Left ventricle myocardium inferior (tissue), 1 donor: ENCODE measurements at regions not wholly inside any gene's neighbourhood (a gene's known extent, or its start where the extent isn't known, plus 50 kb on each side); places are given as distances from the start of the nearest gene placed in this dataset.

ENCODE experiments used
- DNase-seq: peaks from one replicate; pipeline ENCODE4 v3.0.0-alpha.2; 2020
- H3K27ac ChIP-seq: fragments of 200-600 bp; replicated peaks from 2 replicates; pipeline ENCODE4 v1.8.0; 2021
- H3K27me3 ChIP-seq: fragments of 200-600 bp; 2 replicates; pipeline ENCODE4 v1.8.0; 2021; ENCODE audit warnings: low read depth
- H3K36me3 ChIP-seq: fragments of 200-600 bp; 2 replicates; pipeline ENCODE4 v1.8.0; 2021
- H3K4me1 ChIP-seq: fragments of 200-600 bp; 2 replicates; pipeline ENCODE4 v1.8.0; 2021
- H3K4me3 ChIP-seq: fragments of 200-600 bp; 2 replicates; pipeline ENCODE4 v1.8.0; 2021; ENCODE audit warnings: mild to moderate bottlenecking, moderate library complexity
- H3K9me3 ChIP-seq: fragments of 200-600 bp; replicated peaks from 2 replicates; pipeline ENCODE4 v1.8.0; 2021
- CTCF ChIP-seq: fragments of 200-600 bp; IDR thresholded peaks from 2 replicates; pipeline ENCODE4 v1.8.0; 2021; ENCODE audit warnings: antibody characterized with exemption, mild to moderate bottlenecking, borderline replicate concordance
- intact Hi-C: fragments of 100-400 bp; cut with micrococcal nuclease; formaldehyde crosslinking; loops from one replicate; pipeline ENCODE4 v1.11.0; 2022
- donor health status: DM: no; HTN: yes; CAD: no; lungs with severe emphysema.

GRCh38 chr12:125889742-125890141 is 824.5 kb downstream of the AACS start:
- TF ChIP-seq CTCF = no peak
- Histone ChIP-seq H3K4me3 (no peak overlapping the region), H3K27me3 (no peaks in the 10 kb centered on the region), H3K36me3 (no peaks in the 10 kb centered on the region), H3K9me3 (peaks cover 8% of the 10 kb centered on the region), H3K27ac (peak overlapping the region; percentile 86), H3K4me1 (peaks cover 18% of the 10 kb centered on the region)
- intact Hi-C loops = no loop called here
- DNase-seq = no peak

- Histone ChIP-seq H3K4me3 (no peak overlapping the region), H3K9me3 (peaks cover 8% of the 10 kb centered on the region), H3K4me1 (peaks cover 18% of the 10 kb centered on the region), H3K36me3 (no peaks in the 10 kb centered on the region), H3K27ac (peak overlapping the region; percentile 86), H3K27me3 (no peaks in the 10 kb centered on the region)
- TF ChIP-seq CTCF = no peak
- intact Hi-C loops = no loop called here
- no peak for DNase-seq
Observed at GRCh38 chr12:125890366-125890905, 825.2 kb downstream of the AACS start.

- intact Hi-C loops = no loop called here
- Histone ChIP-seq H3K9me3 (peaks cover 8% of the 10 kb centered on the region), H3K4me3 (no peak overlapping the region), H3K36me3 (no peaks in the 10 kb centered on the region), H3K4me1 (peaks cover 18% of the 10 kb centered on the region), H3K27me3 (no peaks in the 10 kb centered on the region), H3K27ac (peak overlapping the region; percentile 86)
- peak; percentile 22 for DNase-seq
- TF ChIP-seq CTCF = no peak
Observed at GRCh38 chr12:125890971-125891370, 825.7 kb downstream of the AACS start.

GRCh38 chr12:125892276-125892675 is 827.0 kb downstream of the AACS start:
- Histone ChIP-seq H3K36me3 (no peaks in the 10 kb centered on the region), H3K9me3 (no peaks in the 10 kb centered on the region), H3K27ac (peak overlapping the region; percentile 86), H3K27me3 (no peaks in the 10 kb centered on the region), H3K4me1 (peaks cover 18% of the 10 kb centered on the region), H3K4me3 (no peak overlapping the region)
- DNase-seq = no peak
- intact Hi-C loops = no loop called here
- TF ChIP-seq CTCF = no peak

GRCh38 chr12:125902991-125903390 is 837.8 kb downstream of the AACS start:
- H3K27me3 ChIP-seq = no peaks in the 10 kb centered on the region
- DNase-seq = no peak
- intact Hi-C loops = no loop called here
- TF ChIP-seq CTCF = no peak
- H3K4me1 ChIP-seq = no peaks in the 10 kb centered on the region
- no peak overlapping the region for H3K4me3 ChIP-seq
- H3K9me3 ChIP-seq = no peaks in the 10 kb centered on the region
- H3K27ac ChIP-seq = no peak overlapping the region
- no peaks in the 10 kb centered on the region for H3K36me3 ChIP-seq
